T47D (cell line): ENCODE measurements at regions not wholly inside any gene's neighbourhood (a gene's known extent, or its start where the extent isn't known, plus 50 kb on each side); places are given as distances from the start of the nearest gene placed in this dataset.
"Not testable (repeated sequence)": the region's sequence is repeated elsewhere in the genome, so short reads cannot be mapped to it uniquely, and the experiment has no call there.

ENCODE experiments used
- DNase-seq, 2 experiments: peaks; one replicate each; pipeline versions ENCODE4 v3.0.0 to v3.0.0-alpha.2; 2011 to 2012; ENCODE audit warnings: low read depth in 1 of 2, low spot score in 1 of 2
- JUND ChIP-seq: IDR thresholded peaks from 2 replicates; pipeline ENCODE4 v1.6.1; 2012; ENCODE audit warnings: low read depth
- in situ Hi-C: cut with HindIII; loops from 2 replicates; pipeline ENCODE4 v1.10.0; 2016; ENCODE audit warnings: low sequenced_read_pairs, low pct_unique_long_range_greater_than_20kb

DNA sequence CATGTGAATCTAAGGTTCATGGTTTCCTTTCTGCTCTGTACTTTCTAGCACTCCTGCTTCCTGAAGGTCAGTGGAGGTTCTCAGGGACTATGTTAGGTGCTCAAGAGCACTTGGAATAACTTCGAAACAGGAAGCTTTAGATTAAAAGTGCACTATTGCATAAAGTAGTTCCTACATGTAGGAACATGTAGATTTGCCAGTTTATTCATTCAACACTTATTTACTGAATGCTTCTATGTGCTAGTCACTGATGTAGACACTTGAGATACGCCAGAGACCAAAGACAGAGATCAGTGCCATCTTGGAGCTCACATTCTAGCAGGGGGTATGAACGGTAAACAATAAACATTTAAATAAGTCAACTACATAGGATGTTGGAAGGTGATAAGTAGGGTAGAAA is 87.7 kb downstream of the DHRS2 start:
- in situ Hi-C loops, result no loop called here
- no peak for TF ChIP-seq JUND
- no peak for DNase-seq

DNA sequence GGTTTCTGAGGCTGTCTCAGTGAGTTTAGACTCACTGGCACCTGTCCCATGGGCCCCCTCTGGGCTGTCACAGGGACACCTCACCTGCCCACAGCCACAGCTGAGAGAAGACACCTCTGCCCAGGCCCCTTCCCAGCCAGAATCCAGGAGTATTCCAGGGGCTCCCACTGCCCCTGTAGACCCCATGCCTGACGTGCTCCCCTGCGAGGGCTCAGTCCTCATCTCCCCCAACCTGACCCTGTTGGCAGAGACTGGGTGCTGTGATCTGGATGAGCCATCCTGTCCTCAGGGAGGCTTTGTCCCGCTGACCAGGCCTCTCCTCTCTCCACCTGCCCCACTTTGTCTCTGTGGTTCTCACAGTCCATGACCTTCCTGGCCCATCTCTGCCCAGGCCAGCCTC is 89.4 kb downstream of the DHRS2 start:
- no peak for TF ChIP-seq JUND
- in situ Hi-C loops, result no loop called here
- no peak for DNase-seq

DNA sequence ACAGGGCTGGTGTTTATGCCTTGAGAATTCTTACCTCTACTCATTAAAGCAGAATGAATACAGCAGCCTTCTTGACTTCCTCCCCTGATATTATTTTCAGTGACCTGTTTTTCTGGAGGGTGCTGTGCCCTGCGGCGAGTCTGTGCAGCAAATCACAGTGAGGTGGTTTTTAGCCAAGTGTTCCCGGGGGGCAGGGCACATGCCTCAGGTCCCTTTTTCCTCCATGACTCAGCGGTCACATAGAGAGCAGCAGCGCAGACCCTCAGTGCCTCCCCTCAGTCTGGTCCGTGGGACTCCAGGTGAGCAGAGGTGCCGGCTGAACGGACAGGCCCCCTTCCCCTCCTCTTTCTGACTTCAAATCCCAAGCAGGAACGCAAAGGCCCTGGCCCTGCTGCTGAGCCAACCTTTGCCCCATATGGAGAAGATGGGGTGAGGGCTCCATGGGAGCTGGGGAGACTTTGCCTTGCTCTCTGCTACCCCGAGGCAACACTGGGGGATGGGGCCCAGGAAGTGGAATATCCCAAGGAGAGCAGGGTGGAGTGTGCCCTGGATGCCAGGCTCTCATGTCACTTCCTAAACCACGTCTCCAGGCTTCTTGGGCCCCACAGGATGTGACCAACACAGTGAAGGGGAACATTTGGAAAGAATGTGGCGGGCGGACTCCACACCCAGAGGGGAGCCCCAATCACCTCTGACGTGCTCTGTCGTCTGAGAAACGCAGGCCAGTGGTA is 90.0 kb downstream of the DHRS2 start:
- no peak for DNase-seq
- TF ChIP-seq JUND, result no peak

DNA sequence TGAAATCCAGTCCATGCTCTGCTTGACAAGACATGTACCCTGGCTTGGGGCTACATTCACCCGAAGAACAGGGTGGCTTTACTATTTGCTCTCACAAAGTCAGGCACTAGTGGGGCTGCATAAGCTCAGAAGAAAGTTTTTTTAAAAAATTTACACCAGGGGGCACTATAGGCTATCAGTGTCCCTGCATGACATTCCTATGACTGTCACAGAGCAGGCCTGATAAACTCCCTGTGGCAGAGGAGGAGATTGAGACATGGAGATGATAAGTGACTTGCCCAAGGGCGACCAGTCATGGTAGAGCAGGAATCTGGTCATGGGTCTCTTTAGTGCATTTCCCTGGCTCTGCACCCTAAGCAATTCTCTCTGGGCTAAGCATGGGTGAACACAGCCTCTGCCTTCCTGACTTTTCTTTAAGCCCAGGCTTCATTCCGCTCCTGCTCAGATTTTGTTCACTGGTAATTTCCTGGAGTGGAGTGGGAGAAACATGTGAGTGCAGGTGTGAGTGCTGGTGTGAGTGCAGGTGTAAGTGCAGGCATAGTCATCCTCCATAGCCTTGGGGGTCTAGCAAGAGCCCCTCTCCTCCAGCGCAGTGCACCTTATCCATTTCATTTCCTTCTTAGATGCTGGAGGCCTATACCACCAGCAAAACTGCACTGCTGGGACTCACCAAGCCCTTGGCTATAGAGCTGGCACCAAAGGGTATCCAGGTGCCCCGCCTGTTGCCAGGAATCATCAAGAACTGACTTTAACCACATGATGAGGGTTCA is 91.6 kb downstream of the DHRS2 start:
- no peak for TF ChIP-seq JUND
- in situ Hi-C loops, result no loop called here
- DNase-seq, result peak; percentile 25 to 41

More for the DNA sequence above, 90.0 kb downstream of the DHRS2 start:
- in situ Hi-C loops, result no loop called here

DNA sequence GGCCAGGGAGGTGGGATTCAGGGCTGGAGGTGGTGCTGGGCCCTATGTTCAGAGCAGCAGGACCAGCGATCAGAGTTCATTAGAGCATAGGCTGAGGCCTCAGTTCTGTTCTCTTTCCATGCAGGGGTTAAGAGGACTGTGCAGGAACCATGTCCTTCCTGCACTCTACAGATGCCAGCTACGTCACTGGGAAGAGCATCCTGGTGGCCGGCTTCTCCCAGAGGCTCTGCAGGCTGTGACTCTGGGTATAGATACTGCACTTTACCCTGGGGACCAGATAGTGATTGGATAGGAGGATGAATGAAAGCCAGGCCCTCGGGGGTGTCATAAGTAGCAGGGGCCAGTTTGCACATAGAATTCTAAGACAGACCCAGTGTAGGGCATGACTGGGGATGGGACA is 92.6 kb downstream of the DHRS2 start:
- in situ Hi-C loops, result no loop called here
- no peak for TF ChIP-seq JUND
- no peak for DNase-seq

DNA sequence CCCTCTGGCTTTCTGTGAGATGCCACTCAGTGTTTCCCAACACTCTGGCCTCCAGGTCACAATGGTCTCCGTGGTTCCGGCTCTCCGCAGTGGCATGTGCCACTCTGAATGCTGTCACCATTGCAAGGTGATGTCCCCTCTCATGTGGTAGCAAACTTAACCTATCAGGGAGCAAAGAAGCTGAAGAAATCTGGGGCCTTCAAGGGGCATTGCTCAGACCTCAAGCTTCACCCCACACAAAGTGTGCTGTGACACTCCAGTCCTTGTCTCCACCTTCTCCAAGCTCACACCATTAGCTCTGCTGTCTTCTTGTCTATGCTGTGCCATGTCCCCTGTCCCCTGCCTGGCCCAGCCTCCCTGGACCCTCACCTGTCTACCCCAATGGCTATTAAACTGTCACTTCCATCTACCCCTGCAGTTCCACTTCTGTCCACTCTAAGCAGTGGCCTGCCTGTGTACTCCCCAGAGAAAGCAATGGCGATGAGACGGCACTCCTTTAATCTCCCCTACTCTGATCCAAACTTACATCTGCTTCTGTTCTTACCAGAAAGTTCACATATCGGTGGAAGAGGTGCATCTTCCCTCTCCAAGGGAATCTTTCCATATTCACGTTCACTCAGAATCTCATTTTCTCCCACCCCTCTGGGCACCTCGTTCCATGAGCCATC is 93.7 kb downstream of the DHRS2 start:
- DNase-seq, result peak in 1 of 2 experiments; percentile 12
- no peak for TF ChIP-seq JUND
- in situ Hi-C loops, result no loop called here

DNA sequence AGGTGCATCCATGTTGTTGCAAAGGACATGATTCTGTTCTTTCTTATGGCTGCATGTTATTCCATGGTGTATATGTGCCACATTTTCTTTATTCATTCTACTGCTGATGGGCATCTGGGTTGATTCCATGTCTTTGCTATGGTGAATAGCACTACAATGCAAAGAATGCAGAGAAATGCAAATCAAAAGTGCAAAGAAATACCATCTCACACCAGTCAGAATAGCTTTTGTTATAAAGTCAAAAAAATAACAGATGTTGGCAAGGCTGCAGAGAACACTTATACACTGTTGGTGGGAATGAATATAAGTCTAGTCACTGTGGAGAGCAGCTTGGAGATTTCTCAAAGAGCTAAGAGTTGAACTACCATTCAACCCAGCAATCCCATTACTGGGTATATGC is 99.2 kb downstream of the DHRS2 start:
- no peak for TF ChIP-seq JUND
- in situ Hi-C loops, result no loop called here
- DNase-seq, result no peak

DNA sequence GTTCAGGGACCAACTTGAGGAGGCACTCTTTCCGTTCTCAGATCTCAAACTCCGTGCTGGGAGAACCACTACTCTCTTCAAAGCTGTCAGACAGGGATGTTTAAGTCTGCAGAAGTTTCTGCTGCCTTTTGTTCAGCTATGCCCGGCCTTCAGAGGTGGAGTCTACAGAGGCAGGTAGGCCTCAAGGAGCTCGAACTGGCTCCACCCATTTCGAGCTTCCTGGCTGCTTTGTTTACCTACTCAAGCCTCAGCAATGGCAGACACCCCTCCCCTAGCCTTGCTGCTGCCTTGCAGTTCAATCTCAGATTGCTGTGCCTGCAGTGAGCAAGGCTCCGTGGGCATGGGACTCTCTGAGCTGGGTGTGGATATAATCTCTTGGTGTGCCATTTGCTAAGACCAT is 108.2 kb downstream of the DHRS2 start:
- in situ Hi-C loops, result not testable (repeated sequence)
- DNase-seq, result peak in 1 of 2 experiments; percentile 10

DNA sequence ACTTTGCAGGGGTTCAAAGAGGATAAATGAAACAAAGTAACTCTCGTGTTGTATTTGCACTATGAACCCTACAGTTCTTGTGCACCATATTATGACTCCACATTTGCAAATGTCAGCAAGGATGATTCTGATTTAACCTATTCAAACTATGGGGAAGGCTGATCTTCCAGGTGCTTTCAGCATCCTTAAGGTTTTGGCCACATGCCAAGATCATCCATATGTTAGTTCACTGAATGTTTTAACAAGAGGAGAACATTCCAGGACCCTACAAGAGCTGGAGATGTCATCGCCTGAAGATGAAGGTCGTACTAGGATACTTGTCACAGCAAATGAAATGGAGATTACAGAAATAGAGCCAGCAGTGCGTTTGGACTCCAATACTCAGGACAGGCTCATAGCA is 114.2 kb downstream of the DHRS2 start:
- no peak for TF ChIP-seq JUND
- in situ Hi-C loops, result no loop called here
- no peak for DNase-seq

DNA sequence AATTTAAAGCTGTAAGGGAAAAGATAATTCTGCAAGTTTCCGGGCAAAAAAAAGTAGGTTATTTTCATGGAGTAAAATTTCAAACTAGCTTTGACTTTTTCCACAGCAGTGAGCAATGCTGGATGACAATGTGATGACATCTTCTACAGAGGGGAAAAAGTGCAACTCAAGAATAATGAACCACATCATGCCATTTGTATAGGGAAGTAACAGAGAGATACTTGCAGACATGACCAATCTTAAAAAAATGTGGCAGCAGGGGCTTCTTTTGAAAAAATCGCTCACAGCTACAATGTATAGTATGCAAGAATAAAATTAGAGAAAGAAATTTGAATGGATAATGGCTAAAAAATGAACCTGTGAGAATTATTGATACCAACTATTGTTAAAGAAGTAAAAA is 115.5 kb downstream of the DHRS2 start:
- no peak for TF ChIP-seq JUND
- no peak for DNase-seq
- in situ Hi-C loops, result no loop called here

DNA sequence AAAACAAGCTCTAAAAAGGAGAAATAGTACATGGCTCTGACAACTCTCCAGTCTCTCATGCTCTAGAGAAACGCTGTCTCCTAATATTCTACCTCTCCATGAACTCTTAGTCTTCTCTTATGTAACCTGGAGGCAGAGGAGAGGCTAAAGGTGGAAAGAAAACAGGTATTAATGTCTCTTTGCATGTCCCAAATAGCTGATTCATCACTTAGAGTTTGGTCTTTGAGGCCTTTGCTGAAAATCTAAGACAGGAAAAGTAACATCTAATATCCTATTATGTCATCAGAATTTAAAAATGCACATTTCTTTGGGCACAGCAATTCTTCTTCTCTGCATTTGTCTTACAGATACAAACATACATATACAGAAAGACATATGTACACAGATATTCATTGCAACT is 127.2 kb downstream of the DHRS2 start:
- TF ChIP-seq JUND, result no peak
- no peak for DNase-seq
- in situ Hi-C loops, result no loop called here

DNA sequence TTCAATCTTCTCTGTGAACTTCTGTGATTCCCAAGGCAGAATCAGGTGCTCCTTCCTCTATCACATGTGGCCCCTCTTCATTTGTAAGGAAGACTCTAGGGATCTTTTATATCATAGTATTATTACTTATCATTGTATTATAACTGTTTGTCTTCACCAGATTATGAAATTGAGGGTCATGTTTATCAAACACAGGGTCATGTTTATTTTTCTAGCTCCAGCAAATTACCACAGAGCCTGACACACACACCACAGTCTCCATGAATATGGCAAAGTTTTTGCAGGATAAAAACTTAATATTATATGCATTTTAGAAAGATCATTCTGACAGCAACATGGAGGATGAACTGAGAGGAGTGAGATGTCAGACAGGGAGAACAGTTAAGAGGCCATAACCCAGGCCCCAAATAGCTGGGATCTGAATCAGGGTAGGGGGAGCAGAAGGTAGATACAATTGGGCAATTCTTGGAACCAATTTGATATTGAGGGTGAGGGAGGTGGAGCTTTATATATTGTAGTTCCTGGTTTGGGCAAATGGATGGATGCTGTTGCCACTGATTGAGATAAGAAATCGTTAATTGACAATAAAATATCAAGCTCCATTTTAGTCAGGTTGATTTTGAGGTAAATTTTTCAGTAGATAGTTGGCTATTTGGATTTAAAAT is 130.7 kb downstream of the DHRS2 start:
- in situ Hi-C loops, result no loop called here
- DNase-seq, result no peak
- no peak for TF ChIP-seq JUND

DNA sequence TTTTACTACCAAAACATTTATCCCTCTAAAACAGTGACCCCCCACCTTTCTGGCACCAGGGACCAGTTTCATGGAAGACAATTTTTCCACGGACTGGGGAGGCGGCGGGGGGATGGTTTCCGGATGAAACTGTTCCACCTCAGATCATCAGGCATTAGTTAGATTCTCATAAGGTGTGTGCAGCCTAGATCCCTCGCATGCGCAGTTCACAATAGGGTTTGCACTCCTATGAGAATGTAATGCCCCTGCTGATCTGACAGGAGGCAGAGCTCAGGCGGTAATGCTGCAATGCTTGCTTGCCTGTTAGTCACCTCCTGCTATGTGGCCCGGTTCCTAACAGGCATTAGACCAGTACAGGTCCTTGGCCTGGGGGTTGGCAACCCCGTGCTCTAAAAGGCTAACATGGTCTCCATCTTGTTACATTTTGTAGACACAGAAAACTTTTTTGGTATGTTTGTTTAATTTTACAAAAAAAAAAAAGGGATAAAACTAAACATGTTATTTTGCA is 133.1 kb downstream of the DHRS2 start:
- DNase-seq, result peak in 1 of 2 experiments; percentile 40

More for the DNA sequence above, 133.1 kb downstream of the DHRS2 start:
- in situ Hi-C loops, result not testable (repeated sequence)
